Dermis blood vessel endothelial cell (primary cell): ENCODE measurements at regions not wholly inside any gene's neighbourhood (a gene's known extent, or its start where the extent isn't known, plus 50 kb on each side); places are given as distances from the start of the nearest gene placed in this dataset.

Experiments used
- DNase-seq: peaks from one replicate; pipeline ENCODE4 v3.0.0; 2010

GRCh38 chr15:94001255-94001801, 230.0 kb upstream of the MCTP2 start:
- DNase-seq: no peak

- no peak for DNase-seq
Measured at GRCh38 chr15:94000606-94001005, 230.8 kb upstream of the MCTP2 start.

- DNase-seq: peak; percentile 5
Measured at GRCh38 chr15:93997071-93997658, 234.2 kb upstream of the MCTP2 start.

- no peak for DNase-seq
Measured at GRCh38 chr15:93989440-93989998, 241.8 kb upstream of the MCTP2 start.

- no peak for DNase-seq
Measured at GRCh38 chr15:93987068-93987467, 244.3 kb upstream of the MCTP2 start.

- no peak for DNase-seq
Measured at GRCh38 chr15:93986400-93986984, 244.9 kb upstream of the MCTP2 start.

- no peak for DNase-seq
Measured at GRCh38 chr15:93985925-93986324, 245.4 kb upstream of the MCTP2 start.

GRCh38 chr15:93985176-93985575, 246.2 kb upstream of the MCTP2 start:
- DNase-seq: no peak

- no peak for DNase-seq
Measured at GRCh38 chr15:93983526-93983925, 247.8 kb upstream of the MCTP2 start.

GRCh38 chr15:93982226-93982727, 249.1 kb upstream of the MCTP2 start:
- DNase-seq: no peak

GRCh38 chr15:93981706-93982105, 249.7 kb upstream of the MCTP2 start:
- DNase-seq: no peak

GRCh38 chr15:93980261-93980911, 251.0 kb upstream of the MCTP2 start:
- DNase-seq: no peak

GRCh38 chr15:93974804-93975481, 256.4 kb upstream of the MCTP2 start:
- DNase-seq: no peak

- DNase-seq: no peak
Measured at GRCh38 chr15:93973287-93973686, 258.1 kb upstream of the MCTP2 start.

- no peak for DNase-seq
Measured at GRCh38 chr15:93968773-93969172, 262.6 kb upstream of the MCTP2 start.

GRCh38 chr15:93965304-93965908, 266.0 kb upstream of the MCTP2 start:
- no peak for DNase-seq

- no peak for DNase-seq
Measured at GRCh38 chr15:93954985-93955571, 276.3 kb upstream of the MCTP2 start.

GRCh38 chr15:93948726-93949125, 282.6 kb upstream of the MCTP2 start:
- no peak for DNase-seq

GRCh38 chr15:93943586-93943985, 287.8 kb upstream of the MCTP2 start:
- no peak for DNase-seq

- DNase-seq: no peak
Measured at GRCh38 chr15:93942269-93942694, 289.1 kb upstream of the MCTP2 start.

- DNase-seq: no peak
Measured at GRCh38 chr15:93941697-93942096, 289.7 kb upstream of the MCTP2 start.

GRCh38 chr15:93940226-93940625, 291.1 kb upstream of the MCTP2 start:
- no peak for DNase-seq
